GM12892 (cell line): ENCODE measurements at regions not wholly inside any gene's neighbourhood (a gene's known extent, or its start where the extent isn't known, plus 50 kb on each side); places are given as distances from the start of the nearest gene placed in this dataset.

Experiments used
- POLR2A ChIP-seq: IDR thresholded peaks from 2 replicates; pipeline ENCODE4 v1.6.1; 2011; ENCODE audit warnings: low read depth, low read length, control low read depth
- POLR2AphosphoS5 ChIP-seq: IDR thresholded peaks from 2 replicates; pipeline ENCODE4 v1.6.1; 2011; ENCODE audit warnings: low read depth, low read length, control low read depth
- TAF1 ChIP-seq: IDR thresholded peaks from 2 replicates; pipeline ENCODE4 v1.6.1; 2011; ENCODE audit warnings: low read depth, mild to moderate bottlenecking, control low read depth, low read length, borderline replicate concordance

GRCh38 chr6:12485837-12486236 is 195.7 kb downstream of the EDN1 start:
- no peak for TF ChIP-seq TAF1
- TF ChIP-seq POLR2A = no peak
- TF ChIP-seq POLR2AphosphoS5 = no peak
